Gastroesophageal sphincter (tissue), 4 donors: ENCODE measurements at regions not wholly inside any gene's neighbourhood (a gene's known extent, or its start where the extent isn't known, plus 50 kb on each side); places are given as distances from the start of the nearest gene placed in this dataset.

ENCODE experiments used
- ATAC-seq: fragments of 150-250 bp; one replicate; pipeline ENCODE4 v1.9.1; 2016; ENCODE audit warnings: mild to moderate bottlenecking, moderate library complexity
- H3K27ac ChIP-seq, 4 donors: fragments of 200-600 bp; sonication (generic) in 3 of 4; 1 replicate in 3 of 4; 2 replicates in 1 of 4; pipeline ENCODE4 v1.5.1; 2016 to 2019
- H3K27me3 ChIP-seq: fragments of 200-600 bp; sonication (generic); one replicate; pipeline ENCODE4 v1.5.1; 2019
- H3K36me3 ChIP-seq, 2 donors: fragments of 200-600 bp; sonication (generic); one replicate each; pipeline ENCODE4 v1.5.1; 2019; ENCODE audit warnings: control low read depth in 1 of 2
- H3K4me1 ChIP-seq, 3 donors: fragments of 200-600 bp; sonication (generic); 1 replicate in 2 of 3; 2 replicates in 1 of 3; pipeline ENCODE4 v1.5.1; 2016 to 2019; ENCODE audit warnings: control low read depth in 2 of 3
- H3K4me3 ChIP-seq, 2 donors: fragments of 200-600 bp; sonication (generic); one replicate each; pipeline ENCODE4 v1.5.1; 2019; ENCODE audit warnings: mild to moderate bottlenecking in 1 of 2, moderate library complexity in 1 of 2
- H3K9me3 ChIP-seq, 3 donors: fragments of 200-600 bp; sonication (generic); one replicate each; pipeline ENCODE4 v1.5.1; 2017 to 2019; ENCODE audit warnings: control low read depth in 2 of 3
- CTCF ChIP-seq, 4 experiments: fragments of 200-600 bp in 2 of 4; fragments of 450-650 bp in 2 of 4; sonication (generic) in 1 of 4; IDR thresholded peaks; one replicate each; pipeline ENCODE4 v1.5.1; 2017 to 2019; ENCODE audit warnings: antibody characterized with exemption in 4 of 4, mild to moderate bottlenecking in 2 of 4, moderate library complexity in 2 of 4
- EP300 ChIP-seq: sonication (generic); formaldehyde crosslinking; IDR thresholded peaks from one replicate; pipeline ENCODE4 v1.6.1; 2017; ENCODE audit warnings: antibody characterized with exemption, mild to moderate bottlenecking
- POLR2A ChIP-seq, 2 donors: fragments of 450-650 bp; IDR thresholded peaks; one replicate each; pipeline ENCODE4 v1.6.1; 2017; ENCODE audit warnings: antibody characterized with exemption in 2 of 2, mild to moderate bottlenecking in 2 of 2, moderate library complexity in 1 of 2
- POLR2AphosphoS5 ChIP-seq: sonication (generic); formaldehyde crosslinking; IDR thresholded peaks from one replicate; pipeline ENCODE4 v1.6.1; 2017; ENCODE audit warnings: antibody characterized with exemption
- WGBS, 2 donors: methylation state at CpG; one replicate each; pipeline ENCODE4 v1.1.5; 2018; ENCODE audit warnings: low coverage in 1 of 2; 5-methylcytosine and 5-hydroxymethylcytosine counted together

DNA sequence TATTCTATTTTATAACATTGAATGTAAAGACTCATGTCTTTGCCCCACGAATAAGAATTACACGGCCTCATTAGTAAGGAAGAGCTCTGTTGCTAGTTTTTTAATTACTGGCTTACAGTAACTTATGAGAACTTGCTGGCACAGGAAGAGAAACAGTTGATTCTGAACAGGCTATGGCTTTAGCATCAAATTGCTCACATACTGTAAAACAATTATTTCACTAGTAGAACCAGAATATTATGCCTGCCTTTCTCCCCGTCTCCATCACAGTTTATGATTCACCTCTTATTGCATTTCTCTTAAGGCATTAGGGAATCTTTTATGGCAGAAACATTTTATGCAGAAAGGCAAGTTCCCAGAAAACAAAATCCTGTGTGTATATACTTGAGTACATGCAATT is 126.1 kb downstream of the SPRY1 start:
- no peaks in the 10 kb centered on the region for H3K36me3 ChIP-seq
- no peak for ATAC-seq
- H3K27ac ChIP-seq = no peak overlapping the region
- 44 to 57% methylated on average over 3 of the region's 3 CpGs for WGBS, 2 donors
- no peak overlapping the region for H3K4me3 ChIP-seq
- no peaks in the 10 kb centered on the region for H3K27me3 ChIP-seq
- TF ChIP-seq CTCF (IDR thresholded peaks at IDR 0.05) (no peak), POLR2A (IDR thresholded peaks at IDR 0.05) (no peak), POLR2AphosphoS5 (no peak), EP300 (no peak)
- H3K9me3 ChIP-seq = no peaks in the 10 kb centered on the region
- peaks cover 0 to 11% (median 0%) of the 10 kb centered on the region in 3 donors for H3K4me1 ChIP-seq

GRCh38 chr4:123524958-123525628 is 128.5 kb downstream of the SPRY1 start:
- WGBS, 2 donors = 27 to 83% methylated on average over 1 to 5 of the region's 5 CpGs
- peaks cover 0 to 11% (median 0%) of the 10 kb centered on the region in 3 donors for H3K4me1 ChIP-seq
- H3K4me3 ChIP-seq = no peak overlapping the region
- H3K27me3 ChIP-seq = no peaks in the 10 kb centered on the region
- no peaks in the 10 kb centered on the region for H3K36me3 ChIP-seq
- ATAC-seq = no peak
- H3K27ac ChIP-seq = no peak overlapping the region
- TF ChIP-seq CTCF (IDR thresholded peaks at IDR 0.05) (no peak), POLR2AphosphoS5 (no peak), POLR2A (IDR thresholded peaks at IDR 0.05) (no peak), EP300 (no peak)
- H3K9me3 ChIP-seq = no peaks in the 10 kb centered on the region

GRCh38 chr4:123526511-123526910 is 129.9 kb downstream of the SPRY1 start:
- Histone ChIP-seq H3K4me3 (no peak overlapping the region), H3K27ac (no peak overlapping the region), H3K36me3 (no peaks in the 10 kb centered on the region), H3K27me3 (no peaks in the 10 kb centered on the region), H3K9me3 (no peaks in the 10 kb centered on the region), H3K4me1 (peaks cover 0 to 11% (median 0%) of the 10 kb centered on the region in 3 donors)
- no peak for TF ChIP-seq POLR2A (IDR thresholded peaks at IDR 0.05)
- no peak for TF ChIP-seq EP300
- TF ChIP-seq CTCF (IDR thresholded peaks at IDR 0.05) = no peak
- TF ChIP-seq POLR2AphosphoS5 = no peak
- 77% methylated on average over 2 of the region's 2 CpGs; no CpG with 5 or more reads in 1 of the 2 donors for WGBS, 2 donors
- no peak for ATAC-seq

- Histone ChIP-seq H3K4me1 (no peaks in the 10 kb centered on the region), H3K9me3 (no peaks in the 10 kb centered on the region), H3K27ac (no peak overlapping the region), H3K36me3 (no peaks in the 10 kb centered on the region), H3K4me3 (no peak overlapping the region), H3K27me3 (no peaks in the 10 kb centered on the region)
- no peak for ATAC-seq
- WGBS, 2 donors = 17 to 76% methylated on average over 1 to 3 of the region's 3 CpGs
- TF ChIP-seq EP300 = no peak
- TF ChIP-seq POLR2A (IDR thresholded peaks at IDR 0.05) = no peak
- no peak for TF ChIP-seq POLR2AphosphoS5
These were observed 132.1 kb downstream of the SPRY1 start for GRCh38 chr4:123528501-123529277.

DNA sequence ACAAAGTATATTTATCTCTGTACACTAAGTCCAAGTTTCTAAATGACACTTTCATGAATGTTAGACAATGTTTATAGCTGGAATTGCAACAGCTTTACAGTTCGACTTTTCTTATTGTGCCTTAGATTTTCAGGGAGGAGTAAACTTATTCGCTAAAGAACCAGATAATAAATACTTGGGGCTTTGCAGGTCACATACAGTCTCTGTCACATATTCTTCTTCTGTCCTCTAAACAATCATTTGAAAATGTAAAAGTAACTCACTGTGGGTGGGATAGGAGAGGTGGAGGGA is 132.6 kb downstream of the SPRY1 start:
- H3K27ac ChIP-seq = no peak overlapping the region
- H3K27me3 ChIP-seq = no peaks in the 10 kb centered on the region
- no peaks in the 10 kb centered on the region for H3K9me3 ChIP-seq
- no peak for TF ChIP-seq EP300
- no peaks in the 10 kb centered on the region for H3K36me3 ChIP-seq
- ATAC-seq = no peak
- WGBS, 2 donors = 53 to 61% methylated on average over 2 of the region's 2 CpGs
- no peaks in the 10 kb centered on the region for H3K4me1 ChIP-seq
- H3K4me3 ChIP-seq = no peak overlapping the region

DNA sequence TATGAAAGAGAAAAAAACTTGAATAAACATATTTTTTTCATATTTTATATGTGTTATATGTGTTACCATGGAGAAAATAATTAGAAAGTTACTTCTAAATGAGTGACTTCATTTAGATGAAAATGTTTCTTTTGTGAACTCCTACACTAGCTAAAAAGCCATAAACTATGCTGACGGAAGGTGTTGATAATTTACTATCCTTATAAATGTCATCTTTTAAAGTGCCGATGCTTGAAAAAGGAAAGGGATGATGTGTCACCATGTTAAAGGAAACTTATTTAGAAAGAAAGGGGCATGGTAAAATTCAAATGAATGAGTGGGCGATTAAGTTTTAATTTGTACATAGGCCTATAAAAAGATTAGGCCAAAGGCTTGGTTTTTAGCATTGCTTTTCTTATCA is 133.8 kb downstream of the SPRY1 start:
- H3K4me1 ChIP-seq = no peaks in the 10 kb centered on the region
- TF ChIP-seq EP300 (no peak), CTCF (IDR thresholded peaks at IDR 0.05) (no peak), POLR2A (IDR thresholded peaks at IDR 0.05) (no peak), POLR2AphosphoS5 (no peak)
- 91 to 94% methylated on average over 3 of the region's 3 CpGs for WGBS, 2 donors
- H3K27me3 ChIP-seq = no peaks in the 10 kb centered on the region
- no peak overlapping the region for H3K4me3 ChIP-seq
- H3K27ac ChIP-seq = no peak overlapping the region
- ATAC-seq = no peak
- no peaks in the 10 kb centered on the region for H3K9me3 ChIP-seq
- H3K36me3 ChIP-seq = no peaks in the 10 kb centered on the region
